Stomach (tissue), 4 donors: ENCODE measurements at regions not wholly inside any gene's neighbourhood (a gene's known extent, or its start where the extent isn't known, plus 50 kb on each side); places are given as distances from the start of the nearest gene placed in this dataset.

ENCODE experiments used
- EP300 ChIP-seq: sonication (generic); formaldehyde crosslinking; IDR thresholded peaks from one replicate; pipeline ENCODE4 v1.6.1; 2017; ENCODE audit warnings: antibody characterized with exemption
- POLR2A ChIP-seq, 4 donors: fragments of 450-650 bp; IDR thresholded peaks; one replicate each; pipeline ENCODE4 v1.6.1; 2016; ENCODE audit warnings: antibody characterized with exemption in 4 of 4, control low read depth in 2 of 4, mild to moderate bottlenecking in 1 of 4, moderate library complexity in 1 of 4
- TF ChIP-seq, protein P1 (sequence below), 7 experiments: fragments of 450-650 bp in 4 of 7; fragments of 200-600 bp in 3 of 7; sonication (generic) in 3 of 7; IDR thresholded peaks; one replicate each; pipeline ENCODE4 v1.5.1; 2016 to 2019; ENCODE audit warnings: antibody characterized with exemption in 7 of 7, control low read depth in 2 of 7, mild to moderate bottlenecking in 1 of 7

- TF ChIP-seq, protein P1, sequence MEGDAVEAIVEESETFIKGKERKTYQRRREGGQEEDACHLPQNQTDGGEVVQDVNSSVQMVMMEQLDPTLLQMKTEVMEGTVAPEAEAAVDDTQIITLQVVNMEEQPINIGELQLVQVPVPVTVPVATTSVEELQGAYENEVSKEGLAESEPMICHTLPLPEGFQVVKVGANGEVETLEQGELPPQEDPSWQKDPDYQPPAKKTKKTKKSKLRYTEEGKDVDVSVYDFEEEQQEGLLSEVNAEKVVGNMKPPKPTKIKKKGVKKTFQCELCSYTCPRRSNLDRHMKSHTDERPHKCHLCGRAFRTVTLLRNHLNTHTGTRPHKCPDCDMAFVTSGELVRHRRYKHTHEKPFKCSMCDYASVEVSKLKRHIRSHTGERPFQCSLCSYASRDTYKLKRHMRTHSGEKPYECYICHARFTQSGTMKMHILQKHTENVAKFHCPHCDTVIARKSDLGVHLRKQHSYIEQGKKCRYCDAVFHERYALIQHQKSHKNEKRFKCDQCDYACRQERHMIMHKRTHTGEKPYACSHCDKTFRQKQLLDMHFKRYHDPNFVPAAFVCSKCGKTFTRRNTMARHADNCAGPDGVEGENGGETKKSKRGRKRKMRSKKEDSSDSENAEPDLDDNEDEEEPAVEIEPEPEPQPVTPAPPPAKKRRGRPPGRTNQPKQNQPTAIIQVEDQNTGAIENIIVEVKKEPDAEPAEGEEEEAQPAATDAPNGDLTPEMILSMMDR (IDR thresholded peaks at IDR 0.05) = no peak
- no peak for TF ChIP-seq POLR2A (IDR thresholded peaks at IDR 0.05)
- TF ChIP-seq EP300 = no peak
Measured at GRCh38 chr1:38581396-38581795, 278.2 kb downstream of the RRAGC start.
